Muscle layer of colon (tissue), 2 donors: ENCODE measurements at regions not wholly inside any gene's neighbourhood (a gene's known extent, or its start where the extent isn't known, plus 50 kb on each side); places are given as distances from the start of the nearest gene placed in this dataset.
"Not testable (repeated sequence)": the region's sequence is repeated elsewhere in the genome, so short reads cannot be mapped to it uniquely, and the experiment has no call there.

Experiments used
- H3K27ac ChIP-seq: one replicate; pipeline ENCODE4 v1.7.0; 2013; ENCODE audit warnings: low read depth, mild to moderate bottlenecking, low read length, moderate library complexity
- H3K27me3 ChIP-seq, 2 donors: one replicate each; pipeline ENCODE4 v1.7.0; 2013; ENCODE audit warnings: low read length in 2 of 2, mild to moderate bottlenecking in 2 of 2; ENCODE audit not compliant: insufficient read depth in 2 of 2, control insufficient read depth in 1 of 2
- H3K36me3 ChIP-seq: one replicate; pipeline ENCODE4 v1.7.0; 2013; ENCODE audit warnings: mild to moderate bottlenecking, low read length; ENCODE audit not compliant: insufficient read depth
- H3K4me1 ChIP-seq: one replicate; pipeline ENCODE4 v1.7.0; 2013; ENCODE audit warnings: mild to moderate bottlenecking, low read length; ENCODE audit not compliant: insufficient read depth
- H3K4me3 ChIP-seq, 2 donors: one replicate each; pipeline ENCODE4 v1.7.0; 2013; ENCODE audit warnings: low read length in 2 of 2, low read depth in 1 of 2, mild to moderate bottlenecking in 1 of 2, moderate library complexity in 1 of 2
- H3K9ac ChIP-seq: one replicate; pipeline ENCODE4 v1.7.0; 2013; ENCODE audit warnings: low read length
- H3K9me3 ChIP-seq: one replicate; pipeline ENCODE4 v1.7.0; 2013; ENCODE audit warnings: mild to moderate bottlenecking, low read length
- donor health status: abdominal sarcoma.
- donor health status: Adenocarcinoma of cecum.

DNA sequence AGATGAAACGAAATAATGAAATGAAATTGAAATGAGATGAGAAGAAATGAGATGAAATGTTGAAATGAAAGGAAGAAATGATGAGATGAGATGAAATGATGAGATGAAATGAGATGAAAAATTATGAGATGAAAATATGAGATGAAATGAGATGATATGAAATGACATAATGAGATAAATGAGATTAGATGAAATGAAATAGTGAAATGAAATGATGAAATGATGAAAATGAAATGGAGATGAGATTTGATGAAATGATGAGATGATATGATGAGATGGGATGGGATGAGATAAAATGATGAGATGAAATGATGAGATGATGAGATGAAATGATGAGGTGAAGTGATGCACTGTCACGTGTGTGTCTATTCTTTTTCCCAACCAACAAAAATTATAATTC lies 224.5 kb downstream of the GOLGA6L6 start:
- H3K9ac ChIP-seq, H3K9me3 ChIP-seq, H3K36me3 ChIP-seq, H3K27me3 ChIP-seq, H3K27ac ChIP-seq, H3K4me3 ChIP-seq, H3K4me1 ChIP-seq: not testable (repeated sequence)

DNA sequence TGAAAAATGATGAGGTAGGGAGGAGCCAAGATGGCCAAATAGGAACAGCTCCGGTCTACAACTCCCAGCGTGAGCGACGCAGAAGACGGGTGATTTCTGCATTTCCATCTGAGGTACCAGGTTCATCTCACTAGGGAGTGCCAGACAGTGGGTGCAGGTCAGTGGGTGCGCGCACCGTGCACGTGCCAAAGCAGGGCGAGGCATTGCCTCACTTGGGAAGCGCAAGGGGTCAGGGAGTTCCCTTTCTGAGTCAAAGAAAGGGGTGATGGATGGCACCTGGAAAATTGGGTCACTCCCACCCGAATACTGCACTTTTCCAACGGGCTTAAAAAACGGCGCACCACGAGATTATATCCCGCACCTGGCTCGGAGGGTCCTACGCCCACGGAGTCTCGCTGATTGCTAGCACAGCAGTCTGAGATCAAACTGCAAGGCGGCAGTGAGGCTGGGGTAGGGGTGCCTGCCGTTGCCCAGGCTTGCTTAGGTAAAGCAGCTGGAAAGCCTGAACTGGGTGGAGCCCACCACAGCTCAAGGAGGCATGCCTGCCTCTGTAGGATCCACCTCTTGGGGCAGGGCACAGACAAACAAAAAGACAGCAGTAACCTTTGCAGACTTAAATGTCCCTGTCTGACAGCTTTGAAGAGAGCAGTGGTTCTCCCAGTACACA lies 230.5 kb downstream of the GOLGA6L6 start:
- H3K27ac ChIP-seq, H3K9ac ChIP-seq, H3K36me3 ChIP-seq, H3K4me1 ChIP-seq, H3K4me3 ChIP-seq, H3K27me3 ChIP-seq, H3K9me3 ChIP-seq: not testable (repeated sequence)

DNA sequence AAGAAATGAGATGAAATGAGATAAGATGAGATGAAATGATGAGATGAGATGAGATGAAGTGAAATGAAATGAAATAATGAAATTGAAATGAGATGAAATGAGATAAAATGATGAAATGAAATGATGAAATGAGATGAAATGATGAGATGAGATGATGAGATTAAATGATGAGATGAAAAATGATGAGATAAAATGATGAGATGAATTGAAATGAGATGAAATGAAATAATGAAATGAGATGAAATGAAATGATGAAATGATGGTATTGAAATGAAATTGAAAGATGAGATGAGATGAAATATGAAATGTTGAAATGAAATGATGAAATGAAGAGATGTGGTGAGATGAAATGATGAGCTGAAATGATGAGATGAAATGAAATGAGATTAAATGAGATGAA lies 231.0 kb downstream of the GOLGA6L6 start:
- H3K4me3 ChIP-seq, result no peak overlapping the region
- no peaks in the 10 kb centered on the region for H3K9me3 ChIP-seq
- no peaks in the 10 kb centered on the region for H3K27me3 ChIP-seq
- no peak overlapping the region for H3K27ac ChIP-seq
- H3K36me3 ChIP-seq, result no peaks in the 10 kb centered on the region
- no peaks in the 10 kb centered on the region for H3K4me1 ChIP-seq
- no peak overlapping the region for H3K9ac ChIP-seq

DNA sequence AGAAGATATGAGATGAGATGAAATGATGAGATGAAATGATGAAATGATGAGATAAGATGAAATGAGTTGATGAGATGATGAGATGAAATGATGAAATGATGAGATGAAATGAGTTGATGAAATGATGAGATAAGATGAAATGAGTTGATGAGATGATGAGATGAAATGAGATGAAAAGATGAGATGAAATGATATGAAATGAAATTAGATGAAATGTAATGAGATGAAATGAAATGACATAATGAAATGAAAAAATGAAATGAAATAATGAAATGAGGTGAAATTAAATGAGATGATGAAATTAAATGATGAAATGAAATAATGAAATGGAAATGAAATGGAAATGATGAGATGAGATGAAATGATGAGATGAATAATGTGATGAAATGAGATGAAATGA lies 231.6 kb downstream of the GOLGA6L6 start:
- H3K9me3 ChIP-seq, H3K4me3 ChIP-seq, H3K4me1 ChIP-seq, H3K27me3 ChIP-seq, H3K9ac ChIP-seq, H3K27ac ChIP-seq, H3K36me3 ChIP-seq: not testable (repeated sequence)

DNA sequence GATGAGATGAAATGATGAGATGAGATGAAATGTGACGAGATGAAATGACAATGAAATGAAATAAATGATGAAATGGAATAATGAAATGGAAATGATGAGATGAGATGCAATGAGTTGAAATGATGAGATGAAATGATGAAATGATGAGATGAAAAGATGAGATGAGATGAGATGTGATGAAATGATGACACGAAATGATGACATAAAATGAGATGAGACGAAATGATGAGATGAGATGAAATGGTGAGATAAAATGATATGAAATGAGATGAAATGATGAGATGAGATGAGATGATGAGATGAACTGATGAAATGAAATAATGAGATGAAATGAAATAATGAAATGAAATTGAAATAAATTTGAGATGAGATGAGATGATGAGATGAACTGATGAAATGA lies 232.2 kb downstream of the GOLGA6L6 start:
- not testable (repeated sequence) for H3K36me3 ChIP-seq, H3K4me3 ChIP-seq, H3K27ac ChIP-seq, H3K9me3 ChIP-seq, H3K9ac ChIP-seq, H3K4me1 ChIP-seq, H3K27me3 ChIP-seq

DNA sequence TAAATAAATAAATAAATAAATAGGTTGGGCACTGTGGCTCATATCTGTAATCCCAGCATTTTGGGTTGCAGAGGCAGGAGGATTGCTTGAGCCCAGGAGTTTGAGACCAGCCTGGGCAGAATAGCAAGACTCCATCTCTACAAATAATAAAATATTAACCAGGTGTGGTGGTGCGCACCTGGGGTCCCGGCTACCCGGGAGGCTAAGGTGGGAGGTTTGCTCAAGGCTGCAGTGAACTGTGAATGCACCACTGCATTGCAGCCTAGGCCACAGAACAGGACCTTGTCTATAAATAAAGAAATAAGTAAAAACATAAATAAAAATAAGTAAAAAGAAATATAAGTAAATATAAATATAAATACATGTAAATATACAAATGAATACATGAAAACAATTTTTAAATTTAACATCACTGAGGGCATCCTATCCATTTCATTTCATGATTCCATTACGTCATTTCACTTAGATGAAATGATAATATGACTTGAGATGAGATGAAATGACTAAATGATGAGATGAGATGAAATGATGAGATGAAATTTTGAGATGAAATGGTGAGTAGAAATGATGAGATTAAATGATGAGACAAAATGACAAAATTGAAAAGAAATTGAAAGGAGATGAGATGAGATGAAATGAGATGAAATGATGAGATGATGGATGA lies 233.4 kb downstream of the GOLGA6L6 start:
- H3K36me3 ChIP-seq, H3K4me1 ChIP-seq, H3K9ac ChIP-seq: not testable (repeated sequence)

DNA sequence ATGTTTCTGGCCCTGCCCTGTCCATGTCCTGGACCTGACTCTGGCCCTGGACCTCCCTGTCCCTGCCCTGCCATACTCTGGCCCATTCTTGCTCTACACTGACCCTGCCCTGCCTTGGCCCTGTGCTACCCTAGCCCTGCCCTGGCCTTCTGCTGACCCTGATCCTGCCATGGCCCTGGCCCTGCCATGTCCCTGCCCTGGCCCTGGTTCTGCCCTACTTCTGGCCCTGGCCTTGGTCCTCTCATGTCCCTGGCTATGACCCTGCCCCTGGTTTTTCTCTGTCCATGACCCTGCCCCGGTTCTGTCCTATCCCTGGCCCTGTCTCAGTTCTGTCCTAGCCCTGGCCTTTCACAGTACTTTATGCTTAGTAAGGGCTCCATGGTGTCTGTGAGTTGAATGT lies 234.5 kb downstream of the GOLGA6L6 start:
- not testable (repeated sequence) for H3K9ac ChIP-seq, H3K9me3 ChIP-seq, H3K27me3 ChIP-seq, H3K4me1 ChIP-seq, H3K27ac ChIP-seq, H3K4me3 ChIP-seq, H3K36me3 ChIP-seq

More for the DNA sequence above, 233.4 kb downstream of the GOLGA6L6 start:
- H3K27ac ChIP-seq, H3K4me3 ChIP-seq, H3K9me3 ChIP-seq, H3K27me3 ChIP-seq: not testable (repeated sequence)

DNA sequence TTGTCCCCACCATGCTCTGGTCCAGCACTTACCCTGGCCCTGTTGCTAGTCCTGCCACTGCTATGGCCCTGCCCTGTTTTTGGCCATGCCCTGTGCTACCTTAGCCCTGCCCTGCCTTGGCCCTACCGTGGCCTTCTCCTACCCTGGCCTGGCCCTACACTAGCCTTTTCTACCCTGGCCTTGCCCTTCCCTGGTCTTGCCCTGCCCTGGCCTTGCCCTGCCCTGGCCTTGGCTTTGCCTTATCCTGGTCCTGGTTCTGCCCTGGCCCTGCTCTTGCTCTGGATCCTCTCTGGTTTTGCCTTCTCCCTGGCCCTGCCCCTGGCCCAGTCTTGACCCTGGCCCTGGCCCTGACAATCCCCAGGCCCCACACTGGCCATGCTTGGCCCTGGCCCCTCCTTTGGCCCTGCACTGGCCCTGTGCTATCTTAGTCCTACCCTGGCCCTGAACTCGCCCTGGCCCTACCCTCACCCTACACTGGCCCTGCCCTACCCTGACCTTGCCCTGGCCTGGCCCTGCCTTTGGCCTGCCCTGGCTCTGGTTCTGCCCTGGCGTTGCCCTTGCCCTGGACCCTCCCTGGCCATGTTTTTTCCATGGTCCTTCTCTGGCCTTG lies 235.0 kb downstream of the GOLGA6L6 start:
- H3K9me3 ChIP-seq, H3K4me3 ChIP-seq, H3K9ac ChIP-seq, H3K27ac ChIP-seq, H3K36me3 ChIP-seq, H3K4me1 ChIP-seq, H3K27me3 ChIP-seq: not testable (repeated sequence)

DNA sequence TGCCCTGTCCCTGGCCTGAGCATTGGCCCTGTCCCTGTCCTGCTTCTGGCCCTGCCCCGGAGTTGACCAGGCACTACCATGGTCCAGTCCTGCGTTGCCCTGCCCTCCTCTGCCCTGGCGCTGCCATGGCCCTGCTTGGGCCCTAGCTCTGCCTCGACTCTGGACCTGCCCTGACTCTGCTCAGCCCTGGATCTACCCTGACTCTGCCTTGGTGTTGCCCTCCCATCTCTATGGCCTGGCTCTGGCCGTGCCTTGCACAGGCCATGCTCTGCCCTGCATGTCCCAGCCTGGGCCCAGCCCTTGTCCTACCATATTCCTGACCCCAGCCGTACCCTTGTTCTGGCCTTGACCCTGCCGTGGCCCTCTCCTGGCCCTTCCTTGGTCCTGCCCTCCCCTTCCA lies 235.7 kb downstream of the GOLGA6L6 start:
- not testable (repeated sequence) for H3K9ac ChIP-seq, H3K4me1 ChIP-seq, H3K27ac ChIP-seq, H3K36me3 ChIP-seq, H3K4me3 ChIP-seq, H3K9me3 ChIP-seq, H3K27me3 ChIP-seq

DNA sequence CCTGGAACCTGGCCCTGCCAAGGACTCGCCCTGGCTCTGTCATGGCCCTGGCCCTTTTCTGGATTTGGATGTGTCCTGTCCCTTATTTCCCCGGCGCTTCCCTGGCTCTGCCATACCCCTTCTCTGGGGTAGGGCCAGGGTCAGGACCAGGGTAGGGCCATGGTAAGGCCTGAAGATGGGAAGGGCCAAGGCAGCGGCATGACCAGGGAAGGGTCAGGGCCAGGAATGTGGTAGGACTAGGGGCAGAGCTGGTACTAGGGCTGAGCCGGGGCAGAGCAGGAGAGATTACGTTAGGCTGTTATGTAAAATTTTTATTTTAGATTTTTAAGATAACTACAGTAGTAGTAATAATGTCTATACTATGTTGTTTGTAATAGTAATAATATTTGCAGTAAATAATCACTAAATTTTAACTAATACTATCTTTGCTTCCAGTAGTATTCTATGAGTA lies 236.6 kb downstream of the GOLGA6L6 start:
- H3K4me3 ChIP-seq, H3K9ac ChIP-seq, H3K27ac ChIP-seq, H3K9me3 ChIP-seq, H3K36me3 ChIP-seq, H3K4me1 ChIP-seq, H3K27me3 ChIP-seq: not testable (repeated sequence)

DNA sequence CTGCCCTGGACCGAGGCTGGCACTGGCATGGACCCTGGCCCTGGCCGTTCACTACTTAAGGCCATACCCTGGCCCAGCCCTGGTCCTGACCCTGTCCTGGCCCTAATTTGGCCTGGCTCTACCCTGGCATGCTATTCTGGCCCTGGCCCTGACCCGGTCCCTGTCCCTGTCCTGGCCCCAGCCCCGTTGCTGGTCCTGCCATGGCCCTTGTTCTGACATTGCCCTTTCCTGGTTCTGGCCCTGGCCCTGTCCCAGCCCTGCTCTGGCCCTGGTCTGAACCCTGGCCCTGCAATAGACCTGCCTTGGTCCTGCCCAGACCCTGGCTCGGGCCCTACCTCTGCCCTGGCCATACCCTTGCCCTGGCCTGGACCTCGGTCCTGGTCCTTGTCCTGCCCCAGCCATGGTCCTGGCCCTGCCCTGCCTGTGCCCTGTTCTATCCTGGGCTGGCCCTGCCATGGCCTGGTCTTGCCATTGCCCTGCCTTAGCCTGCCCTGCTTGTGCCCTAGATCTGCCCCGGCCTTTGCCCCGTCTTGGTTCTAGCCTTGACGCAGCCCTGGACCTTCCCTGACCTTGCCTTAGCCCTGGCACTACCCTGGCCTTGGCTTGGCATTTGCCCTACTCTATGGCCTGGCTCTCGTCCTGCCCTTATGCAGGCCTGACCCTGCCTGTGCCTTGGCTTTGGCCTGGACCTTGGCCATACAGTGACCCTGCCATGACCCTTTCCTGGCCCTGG lies 237.2 kb downstream of the GOLGA6L6 start:
- not testable (repeated sequence) for H3K36me3 ChIP-seq, H3K4me1 ChIP-seq, H3K9me3 ChIP-seq, H3K27me3 ChIP-seq, H3K4me3 ChIP-seq, H3K9ac ChIP-seq, H3K27ac ChIP-seq
